HG03066 (cell line): ENCODE measurements at regions not wholly inside any gene's neighbourhood (a gene's known extent, or its start where the extent isn't known, plus 50 kb on each side); places are given as distances from the start of the nearest gene placed in this dataset.

ENCODE experiments used
- ATAC-seq: cut with Tn5 transposase; IDR thresholded peaks from one replicate; pipeline ENCODE4 v1.9.1; 2021; ENCODE audit warnings: low read depth; ENCODE audit not compliant: unreplicated experiment

GRCh38 chr2:150417278-150417677 is 70.2 kb downstream of the RND3 start:
- no peak for ATAC-seq

GRCh38 chr2:150415022-150415421 is 72.4 kb downstream of the RND3 start:
- no peak for ATAC-seq

- no peak for ATAC-seq
These were observed 73.6 kb downstream of the RND3 start for GRCh38 chr2:150413910-150414309.

GRCh38 chr2:150413366-150413765 is 74.1 kb downstream of the RND3 start:
- no peak for ATAC-seq

- no peak for ATAC-seq
These were observed 76.7 kb downstream of the RND3 start for GRCh38 chr2:150410809-150411208.

- ATAC-seq = no peak
These were observed 78.3 kb downstream of the RND3 start for GRCh38 chr2:150409196-150409595.

GRCh38 chr2:150404147-150404546 is 83.3 kb downstream of the RND3 start:
- ATAC-seq = no peak

- ATAC-seq = peak; percentile 88
These were observed 84.0 kb downstream of the RND3 start for GRCh38 chr2:150403457-150403856.

- no peak for ATAC-seq
These were observed 84.5 kb downstream of the RND3 start for GRCh38 chr2:150402953-150403352.

- ATAC-seq = no peak
These were observed 86.6 kb downstream of the RND3 start for GRCh38 chr2:150400849-150401248.

- no peak for ATAC-seq
These were observed 94.9 kb downstream of the RND3 start for GRCh38 chr2:150392614-150393013.

GRCh38 chr2:150391779-150392178 is 95.7 kb downstream of the RND3 start:
- peak; percentile 75 for ATAC-seq

- ATAC-seq = no peak
These were observed 98.0 kb downstream of the RND3 start for GRCh38 chr2:150389447-150389846.

- ATAC-seq = no peak
These were observed 99.2 kb downstream of the RND3 start for GRCh38 chr2:150388289-150388625.

- ATAC-seq = no peak
These were observed 99.7 kb downstream of the RND3 start for GRCh38 chr2:150387586-150388288.

GRCh38 chr2:150385211-150385610 is 102.3 kb downstream of the RND3 start:
- ATAC-seq = no peak

GRCh38 chr2:150383587-150383986 is 103.9 kb downstream of the RND3 start:
- no peak for ATAC-seq

GRCh38 chr2:150379166-150379565 is 108.3 kb downstream of the RND3 start:
- ATAC-seq = no peak

- ATAC-seq = no peak
These were observed 108.8 kb downstream of the RND3 start for GRCh38 chr2:150378686-150379085.

GRCh38 chr2:150376553-150377335 is 110.7 kb downstream of the RND3 start:
- no peak for ATAC-seq

- no peak for ATAC-seq
These were observed 112.1 kb downstream of the RND3 start for GRCh38 chr2:150375333-150375732.

- ATAC-seq = no peak
These were observed 113.0 kb downstream of the RND3 start for GRCh38 chr2:150374492-150374891.
